HG02840 (cell line): ENCODE measurements at regions not wholly inside any gene's neighbourhood (a gene's known extent, or its start where the extent isn't known, plus 50 kb on each side); places are given as distances from the start of the nearest gene placed in this dataset.
"Not testable (repeated sequence)": the region's sequence is repeated elsewhere in the genome, so short reads cannot be mapped to it uniquely, and the experiment has no call there.

Source experiments
- ATAC-seq: cut with Tn5 transposase; IDR thresholded peaks from one replicate; pipeline ENCODE4 v1.9.1; 2021; ENCODE audit warnings: mild to moderate bottlenecking, moderate library complexity, moderate number of reproducible peaks; ENCODE audit not compliant: unreplicated experiment, low FRiP score

GRCh38 chr2:34547900-34548299, 948.8 kb upstream of the FAM98A start:
- no peak for ATAC-seq

- no peak for ATAC-seq
Observed at GRCh38 chr2:34547340-34547739, 948.2 kb upstream of the FAM98A start.

- ATAC-seq: no peak
Observed at GRCh38 chr2:34545486-34546136, 946.5 kb upstream of the FAM98A start.

- ATAC-seq: no peak
Observed at GRCh38 chr2:34534761-34535160, 935.7 kb upstream of the FAM98A start.

GRCh38 chr2:34534341-34534740, 935.2 kb upstream of the FAM98A start:
- no peak for ATAC-seq

GRCh38 chr2:34533585-34534183, 934.6 kb upstream of the FAM98A start:
- ATAC-seq: no peak

- ATAC-seq: no peak
Observed at GRCh38 chr2:34529965-34530364, 930.9 kb upstream of the FAM98A start.

GRCh38 chr2:34523958-34524514, 924.9 kb upstream of the FAM98A start:
- ATAC-seq: no peak

- no peak for ATAC-seq
Observed at GRCh38 chr2:34519659-34520058, 920.6 kb upstream of the FAM98A start.

GRCh38 chr2:34498561-34498960, 899.5 kb upstream of the FAM98A start:
- ATAC-seq: no peak

GRCh38 chr2:34494192-34494591, 895.1 kb upstream of the FAM98A start:
- not testable (repeated sequence) for ATAC-seq

- no peak for ATAC-seq
Observed at GRCh38 chr2:34492561-34493455, 893.7 kb upstream of the FAM98A start.

GRCh38 chr2:34486965-34487364, 887.9 kb upstream of the FAM98A start:
- ATAC-seq: no peak

GRCh38 chr2:34481542-34481941, 882.4 kb upstream of the FAM98A start:
- no peak for ATAC-seq

- ATAC-seq: no peak
Observed at GRCh38 chr2:34480366-34480765, 881.3 kb upstream of the FAM98A start.

- ATAC-seq: no peak
Observed at GRCh38 chr2:34475156-34475555, 876.1 kb upstream of the FAM98A start.

GRCh38 chr2:34474646-34475045, 875.5 kb upstream of the FAM98A start:
- no peak for ATAC-seq

- no peak for ATAC-seq
Observed at GRCh38 chr2:34447097-34447496, 848.0 kb upstream of the FAM98A start.

- no peak for ATAC-seq
Observed at GRCh38 chr2:34423301-34423700, 824.2 kb upstream of the FAM98A start.

GRCh38 chr2:34419856-34420255, 820.8 kb upstream of the FAM98A start:
- ATAC-seq: no peak

- no peak for ATAC-seq
Observed at GRCh38 chr2:34416856-34417255, 817.8 kb upstream of the FAM98A start.
